ENCODE measurements at regions not wholly inside any gene's neighbourhood (a gene's known extent, or its start where the extent isn't known, plus 50 kb on each side); places are given as distances from the start of the nearest gene placed in this dataset.

- TF ChIP-seq, protein P1, sequence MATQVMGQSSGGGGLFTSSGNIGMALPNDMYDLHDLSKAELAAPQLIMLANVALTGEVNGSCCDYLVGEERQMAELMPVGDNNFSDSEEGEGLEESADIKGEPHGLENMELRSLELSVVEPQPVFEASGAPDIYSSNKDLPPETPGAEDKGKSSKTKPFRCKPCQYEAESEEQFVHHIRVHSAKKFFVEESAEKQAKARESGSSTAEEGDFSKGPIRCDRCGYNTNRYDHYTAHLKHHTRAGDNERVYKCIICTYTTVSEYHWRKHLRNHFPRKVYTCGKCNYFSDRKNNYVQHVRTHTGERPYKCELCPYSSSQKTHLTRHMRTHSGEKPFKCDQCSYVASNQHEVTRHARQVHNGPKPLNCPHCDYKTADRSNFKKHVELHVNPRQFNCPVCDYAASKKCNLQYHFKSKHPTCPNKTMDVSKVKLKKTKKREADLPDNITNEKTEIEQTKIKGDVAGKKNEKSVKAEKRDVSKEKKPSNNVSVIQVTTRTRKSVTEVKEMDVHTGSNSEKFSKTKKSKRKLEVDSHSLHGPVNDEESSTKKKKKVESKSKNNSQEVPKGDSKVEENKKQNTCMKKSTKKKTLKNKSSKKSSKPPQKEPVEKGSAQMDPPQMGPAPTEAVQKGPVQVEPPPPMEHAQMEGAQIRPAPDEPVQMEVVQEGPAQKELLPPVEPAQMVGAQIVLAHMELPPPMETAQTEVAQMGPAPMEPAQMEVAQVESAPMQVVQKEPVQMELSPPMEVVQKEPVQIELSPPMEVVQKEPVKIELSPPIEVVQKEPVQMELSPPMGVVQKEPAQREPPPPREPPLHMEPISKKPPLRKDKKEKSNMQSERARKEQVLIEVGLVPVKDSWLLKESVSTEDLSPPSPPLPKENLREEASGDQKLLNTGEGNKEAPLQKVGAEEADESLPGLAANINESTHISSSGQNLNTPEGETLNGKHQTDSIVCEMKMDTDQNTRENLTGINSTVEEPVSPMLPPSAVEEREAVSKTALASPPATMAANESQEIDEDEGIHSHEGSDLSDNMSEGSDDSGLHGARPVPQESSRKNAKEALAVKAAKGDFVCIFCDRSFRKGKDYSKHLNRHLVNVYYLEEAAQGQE (IDR thresholded peaks at IDR 0.05; ENCODE audit: insufficient read depth in 1 of 2, low read depth in 2 of 2, low read length in 2 of 2): no peak
- TF ChIP-seq FOXP2 (optimal IDR thresholded peaks at IDR 0.05; ENCODE audit: borderline replicate concordance, extremely low read depth, extremely low read length, insufficient read depth): no peak
- no peak for TF ChIP-seq POLR2AphosphoS5 (IDR thresholded peaks at IDR 0.05; ENCODE audit: low read depth, low read length)
- TF ChIP-seq SIN3A (IDR thresholded peaks at IDR 0.05; ENCODE audit: borderline replicate concordance, insufficient read depth, low read length): no peak
- no peak for TF ChIP-seq TAF1 (IDR thresholded peaks at IDR 0.05; ENCODE audit: borderline replicate concordance, insufficient read depth, low read length)
These were observed 215.6 kb downstream of the QKI start for GRCh38 chr6:163630096-163630495.
